ENCODE measurements at regions not wholly inside any gene's neighbourhood (a gene's known extent, or its start where the extent isn't known, plus 50 kb on each side); places are given as distances from the start of the nearest gene placed in this dataset.
"Not testable (repeated sequence)": the region's sequence is repeated elsewhere in the genome, so short reads cannot be mapped to it uniquely, and the experiment has no call there.

DNA sequence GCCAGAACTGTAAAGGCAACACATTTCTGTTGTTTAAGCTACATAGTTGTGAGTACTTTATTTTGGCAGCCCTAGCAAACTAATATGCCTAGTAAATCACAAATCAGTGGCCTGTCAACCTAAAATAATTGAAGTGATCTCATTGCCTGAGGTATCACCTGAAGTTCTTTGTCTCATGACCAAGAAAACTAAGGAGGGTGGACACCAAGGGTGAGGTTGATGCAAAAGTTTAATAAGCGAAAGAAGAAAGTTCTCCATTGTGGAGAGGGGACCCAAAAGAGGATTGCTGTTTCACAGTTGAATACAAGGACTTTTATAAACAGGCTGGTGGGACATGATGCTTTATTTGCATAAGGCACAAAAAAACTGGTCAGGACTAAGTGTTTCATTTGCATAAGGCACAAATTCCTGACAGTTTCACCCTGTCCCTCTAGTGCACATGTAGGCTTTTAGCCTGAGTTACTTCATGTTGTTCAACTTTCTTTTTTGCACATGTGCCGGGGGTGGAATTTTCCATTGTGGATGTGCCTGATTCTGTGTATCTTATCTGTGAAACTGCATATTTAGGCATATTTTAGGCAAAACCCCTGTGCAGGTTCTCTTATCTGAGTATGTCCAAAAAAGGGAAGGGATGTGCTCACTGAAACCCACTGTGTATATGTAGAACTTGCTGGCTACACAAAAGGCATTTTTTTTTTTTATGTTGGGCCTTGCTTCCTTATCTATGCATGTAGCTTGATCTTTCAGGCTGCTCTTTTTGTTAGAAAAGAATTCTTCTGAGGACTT lies 108.6 kb upstream of the RAI14 start:
- Mint-ChIP-seq H3K4me3 (no peak overlapping the region), H3K9me3 (peaks cover 18% of the 10 kb centered on the region), H3K36me3 (ENCODE audit: low read depth) (no peaks in the 10 kb centered on the region), H3K4me1 (ENCODE audit: low read depth) (no peaks in the 10 kb centered on the region), H3K27me3 (ENCODE audit: low read depth) (no peaks in the 10 kb centered on the region), H3K27ac (no peak overlapping the region)
- no peak for DNase-seq (ENCODE audit: low spot score)

GRCh38 chr5:34548086-34548403 lies 108.1 kb upstream of the RAI14 start:
- DNase-seq (ENCODE audit: low spot score), result no peak
- no peaks in the 10 kb centered on the region for H3K4me1 Mint-ChIP-seq (ENCODE audit: low read depth)
- no peak overlapping the region for H3K27ac Mint-ChIP-seq
- no peaks in the 10 kb centered on the region for H3K36me3 Mint-ChIP-seq (ENCODE audit: low read depth)
- H3K4me3 Mint-ChIP-seq, result no peak overlapping the region
- no peaks in the 10 kb centered on the region for H3K27me3 Mint-ChIP-seq (ENCODE audit: low read depth)
- peaks cover 18% of the 10 kb centered on the region for H3K9me3 Mint-ChIP-seq

DNA sequence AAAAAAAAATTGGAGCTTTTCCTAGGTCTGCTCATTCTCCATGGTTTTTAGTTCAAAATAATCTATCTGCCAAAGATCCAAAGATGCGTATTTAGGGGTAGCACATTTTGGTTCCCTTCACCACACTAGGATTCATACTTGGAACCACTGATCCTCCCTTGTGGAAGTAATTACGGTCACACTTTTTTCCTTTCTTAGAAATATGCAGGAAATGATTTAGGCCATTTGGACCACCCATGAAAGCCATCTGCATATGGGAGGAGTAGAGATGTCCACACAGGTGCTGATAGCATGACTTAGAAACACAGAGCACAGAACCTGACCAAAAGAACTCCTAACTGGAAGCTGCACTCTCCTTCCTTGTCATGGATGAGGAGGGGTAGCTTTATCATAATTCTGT lies 105.9 kb upstream of the RAI14 start:
- H3K9me3 Mint-ChIP-seq, result peaks cover 10% of the 10 kb centered on the region
- no peak overlapping the region for H3K27ac Mint-ChIP-seq
- H3K4me3 Mint-ChIP-seq, result no peak overlapping the region
- no peaks in the 10 kb centered on the region for H3K4me1 Mint-ChIP-seq (ENCODE audit: low read depth)
- H3K36me3 Mint-ChIP-seq (ENCODE audit: low read depth), result no peaks in the 10 kb centered on the region
- no peaks in the 10 kb centered on the region for H3K27me3 Mint-ChIP-seq (ENCODE audit: low read depth)
- DNase-seq (ENCODE audit: low spot score), result no peak

DNA sequence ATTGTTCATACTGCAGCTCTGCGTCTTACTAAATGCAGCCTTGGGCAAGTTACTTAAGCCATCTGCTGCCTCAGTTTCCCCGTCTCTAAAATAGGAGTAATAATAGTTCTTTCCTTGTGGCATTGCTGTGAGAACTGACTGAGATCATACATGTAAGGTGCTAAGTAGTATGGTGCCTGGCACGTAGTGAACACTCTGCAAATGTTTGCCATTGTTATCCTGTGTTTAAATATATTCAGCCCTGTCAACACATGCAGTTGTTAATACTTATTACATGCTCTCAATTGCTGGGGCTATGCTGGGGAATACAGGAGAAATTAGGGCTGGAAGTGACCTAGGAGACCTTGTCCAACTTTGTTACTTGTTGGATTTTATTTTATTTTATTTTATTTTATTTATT lies 105.2 kb upstream of the RAI14 start:
- Mint-ChIP-seq H3K27me3 (ENCODE audit: low read depth) (no peaks in the 10 kb centered on the region), H3K36me3 (ENCODE audit: low read depth) (no peaks in the 10 kb centered on the region), H3K27ac (no peak overlapping the region)

DNA sequence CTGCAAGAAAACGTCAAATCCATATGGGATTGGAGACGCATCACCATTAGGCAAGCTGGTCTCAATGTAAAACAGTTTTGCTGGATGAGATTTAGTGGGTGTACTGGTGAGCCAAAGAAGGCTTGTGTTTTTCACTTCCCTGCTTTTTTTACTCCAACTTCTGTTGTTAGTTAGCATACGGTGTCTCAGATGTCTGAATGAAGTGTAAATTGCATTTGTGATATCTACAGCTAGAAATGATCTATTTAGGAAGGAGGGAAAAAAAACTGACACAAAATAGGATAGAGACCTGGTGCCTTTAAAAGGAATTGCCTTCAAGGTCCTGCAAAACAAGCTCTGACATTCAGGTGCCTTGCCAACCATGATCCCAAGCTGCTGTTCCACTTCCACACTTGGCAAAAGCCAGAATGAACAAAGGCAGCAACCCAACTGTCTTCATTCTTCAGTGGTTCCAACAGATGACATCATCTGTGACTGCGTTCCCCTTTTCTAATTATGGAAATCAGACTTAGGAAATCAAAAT lies 104.2 kb upstream of the RAI14 start:
- Mint-ChIP-seq H3K36me3 (ENCODE audit: low read depth) (no peaks in the 10 kb centered on the region), H3K27ac (no peak overlapping the region), H3K4me3 (no peak overlapping the region), H3K9me3 (peaks cover 2% of the 10 kb centered on the region), H3K27me3 (ENCODE audit: low read depth) (no peaks in the 10 kb centered on the region), H3K4me1 (ENCODE audit: low read depth) (no peaks in the 10 kb centered on the region)
- DNase-seq (ENCODE audit: low spot score), result no peak

More for the DNA sequence above, 105.2 kb upstream of the RAI14 start:
- H3K4me1 Mint-ChIP-seq (ENCODE audit: low read depth), result no peaks in the 10 kb centered on the region
- no peak for DNase-seq (ENCODE audit: low spot score)
- peaks cover 8% of the 10 kb centered on the region for H3K9me3 Mint-ChIP-seq
- no peak overlapping the region for H3K4me3 Mint-ChIP-seq

GRCh38 chr5:34552686-34553085 lies 103.4 kb upstream of the RAI14 start:
- no peak overlapping the region for H3K4me3 Mint-ChIP-seq
- no peaks in the 10 kb centered on the region for H3K4me1 Mint-ChIP-seq (ENCODE audit: low read depth)
- H3K27ac Mint-ChIP-seq, result no peak overlapping the region
- H3K36me3 Mint-ChIP-seq (ENCODE audit: low read depth), result no peaks in the 10 kb centered on the region
- H3K9me3 Mint-ChIP-seq, result no peaks in the 10 kb centered on the region
- no peaks in the 10 kb centered on the region for H3K27me3 Mint-ChIP-seq (ENCODE audit: low read depth)
- DNase-seq (ENCODE audit: low spot score), result no peak

- no peaks in the 10 kb centered on the region for H3K4me1 Mint-ChIP-seq (ENCODE audit: low read depth)
- DNase-seq (ENCODE audit: low spot score), result no peak
- H3K27ac Mint-ChIP-seq, result no peak overlapping the region
- H3K9me3 Mint-ChIP-seq, result no peaks in the 10 kb centered on the region
- no peaks in the 10 kb centered on the region for H3K27me3 Mint-ChIP-seq (ENCODE audit: low read depth)
- H3K36me3 Mint-ChIP-seq (ENCODE audit: low read depth), result no peaks in the 10 kb centered on the region
- no peak overlapping the region for H3K4me3 Mint-ChIP-seq
These were observed 102.5 kb upstream of the RAI14 start for GRCh38 chr5:34553581-34553980.

DNA sequence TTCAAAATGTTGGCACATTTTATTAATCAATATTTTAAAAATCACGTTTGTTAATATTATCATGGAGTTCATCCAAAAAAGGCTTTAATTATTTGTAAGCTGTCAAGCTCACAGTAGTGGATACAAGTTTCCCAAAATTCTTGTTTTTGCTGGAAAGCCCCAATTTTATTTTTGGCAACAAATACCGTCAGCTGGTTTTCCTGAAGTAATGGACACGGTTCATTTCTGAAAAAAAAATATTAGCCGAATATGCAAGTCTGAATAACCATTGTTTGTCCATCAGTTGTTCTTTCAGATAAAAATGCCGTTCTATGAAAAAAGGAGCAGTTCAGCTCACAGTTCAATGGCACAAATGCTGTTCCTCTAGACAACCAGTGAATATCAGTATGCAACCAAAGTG lies 101.5 kb upstream of the RAI14 start:
- Mint-ChIP-seq H3K9me3 (no peaks in the 10 kb centered on the region), H3K27ac (no peak overlapping the region), H3K4me3 (no peak overlapping the region), H3K36me3 (ENCODE audit: low read depth) (no peaks in the 10 kb centered on the region), H3K27me3 (ENCODE audit: low read depth) (no peaks in the 10 kb centered on the region), H3K4me1 (ENCODE audit: low read depth) (no peaks in the 10 kb centered on the region)
- DNase-seq (ENCODE audit: low spot score), result no peak

DNA sequence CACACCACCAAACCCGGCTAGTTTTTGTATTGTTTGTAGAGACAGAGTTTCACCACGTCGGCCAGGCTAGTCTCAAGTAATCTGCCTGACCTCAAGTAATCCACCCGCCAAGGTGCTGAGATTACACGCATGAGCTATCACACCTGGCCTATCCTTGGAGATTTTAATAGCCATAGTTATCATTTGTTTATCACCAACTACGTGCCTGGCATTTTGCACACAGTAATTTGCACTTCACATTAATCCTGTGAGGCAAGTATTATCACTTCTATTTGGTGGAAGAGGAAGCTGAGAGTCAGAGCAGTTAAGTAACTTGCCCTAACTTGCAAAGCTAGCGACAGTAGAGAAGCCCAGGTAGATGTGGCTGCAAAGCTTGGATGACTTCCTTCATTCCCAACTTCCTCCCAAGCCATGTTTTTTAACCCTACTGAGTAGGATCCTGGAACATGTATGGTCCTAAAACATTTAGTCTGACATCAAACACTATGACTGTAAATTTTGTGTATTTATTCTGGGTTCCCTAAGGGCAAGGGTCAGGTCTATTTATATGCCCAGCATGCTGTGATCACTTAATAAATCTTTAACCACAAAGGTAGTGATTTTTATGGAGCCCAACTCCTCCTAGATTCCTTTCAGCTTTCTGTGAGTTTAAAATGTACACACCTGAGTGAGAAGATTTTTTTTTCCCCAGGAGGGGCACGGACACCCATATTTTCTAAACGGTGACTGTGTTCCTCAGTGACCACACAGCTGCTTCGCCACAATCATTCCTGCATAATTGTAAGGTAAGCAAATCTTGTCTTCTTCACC lies 100.2 kb upstream of the RAI14 start:
- H3K9me3 Mint-ChIP-seq, result no peaks in the 10 kb centered on the region

GRCh38 chr5:34556509-34556782 lies 99.7 kb upstream of the RAI14 start:
- Mint-ChIP-seq H3K36me3 (ENCODE audit: low read depth) (no peaks in the 10 kb centered on the region), H3K4me3 (no peak overlapping the region), H3K27ac (no peak overlapping the region), H3K4me1 (ENCODE audit: low read depth) (no peaks in the 10 kb centered on the region), H3K27me3 (ENCODE audit: low read depth) (no peaks in the 10 kb centered on the region), H3K9me3 (no peaks in the 10 kb centered on the region)
- no peak for DNase-seq (ENCODE audit: low spot score)

More for the DNA sequence above, 100.2 kb upstream of the RAI14 start:
- Mint-ChIP-seq H3K27me3 (ENCODE audit: low read depth) (no peaks in the 10 kb centered on the region), H3K4me1 (ENCODE audit: low read depth) (no peaks in the 10 kb centered on the region), H3K36me3 (ENCODE audit: low read depth) (no peaks in the 10 kb centered on the region), H3K4me3 (no peak overlapping the region), H3K27ac (no peak overlapping the region)
- DNase-seq (ENCODE audit: low spot score), result no peak

- H3K36me3 Mint-ChIP-seq (ENCODE audit: low read depth); H3K9me3 Mint-ChIP-seq; H3K4me1 Mint-ChIP-seq (ENCODE audit: low read depth); DNase-seq (ENCODE audit: low spot score); H3K4me3 Mint-ChIP-seq; H3K27me3 Mint-ChIP-seq (ENCODE audit: low read depth); H3K27ac Mint-ChIP-seq: not testable (repeated sequence)
These were observed 94.5 kb upstream of the RAI14 start for GRCh38 chr5:34561581-34561980.

GRCh38 chr5:34562791-34563190 lies 93.3 kb upstream of the RAI14 start:
- Mint-ChIP-seq H3K4me1 (ENCODE audit: low read depth) (no peaks in the 10 kb centered on the region), H3K36me3 (ENCODE audit: low read depth) (no peaks in the 10 kb centered on the region), H3K27ac (no peak overlapping the region), H3K9me3 (no peaks in the 10 kb centered on the region), H3K27me3 (ENCODE audit: low read depth) (no peaks in the 10 kb centered on the region), H3K4me3 (no peak overlapping the region)
- DNase-seq (ENCODE audit: low spot score), result no peak

- H3K9me3 Mint-ChIP-seq, result no peaks in the 10 kb centered on the region
- DNase-seq (ENCODE audit: low spot score), result no peak
- no peaks in the 10 kb centered on the region for H3K4me1 Mint-ChIP-seq (ENCODE audit: low read depth)
- no peak overlapping the region for H3K27ac Mint-ChIP-seq
- no peaks in the 10 kb centered on the region for H3K36me3 Mint-ChIP-seq (ENCODE audit: low read depth)
- H3K4me3 Mint-ChIP-seq, result no peak overlapping the region
- H3K27me3 Mint-ChIP-seq (ENCODE audit: low read depth), result no peaks in the 10 kb centered on the region
These were observed 92.9 kb upstream of the RAI14 start for GRCh38 chr5:34563269-34563668.

DNA sequence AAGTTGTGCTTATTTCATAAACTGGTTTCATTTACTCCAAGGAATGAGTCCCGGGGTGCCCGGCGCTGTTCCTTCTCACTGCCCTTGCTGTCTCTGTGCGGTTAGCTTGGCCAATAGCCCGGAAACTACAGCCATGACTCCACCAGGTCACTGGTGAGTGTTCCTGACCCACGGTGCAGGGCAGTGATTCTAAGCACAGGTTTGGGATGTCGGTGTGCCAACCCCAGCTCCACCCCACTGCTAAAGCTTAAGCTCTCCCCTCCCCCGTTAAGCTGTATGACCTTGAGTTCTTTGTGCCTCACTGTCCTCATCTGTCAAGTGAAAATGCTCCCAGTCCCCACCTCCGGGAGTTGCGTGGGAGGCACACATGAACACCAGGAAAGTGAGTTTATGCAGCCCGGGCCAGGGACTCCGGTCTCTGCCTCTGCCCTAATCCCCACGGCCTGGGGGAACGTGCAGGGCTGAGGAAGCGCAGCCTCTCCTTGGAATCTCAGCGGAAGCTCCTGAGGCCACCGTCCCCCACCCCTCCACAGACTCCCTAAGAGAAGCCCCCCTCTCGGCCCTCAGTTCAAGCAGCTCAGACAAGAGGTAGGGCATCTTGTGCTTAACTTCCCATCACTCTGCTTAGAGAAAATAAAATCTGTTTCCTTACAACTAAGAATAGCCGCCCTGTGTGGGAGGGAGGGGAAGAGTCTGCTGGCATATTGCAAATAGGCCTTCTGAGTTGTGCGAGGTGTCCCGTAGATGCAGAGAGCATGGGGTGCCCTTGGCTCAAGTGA lies 92.0 kb upstream of the RAI14 start:
- H3K4me3 Mint-ChIP-seq, result no peak overlapping the region
- no peaks in the 10 kb centered on the region for H3K27me3 Mint-ChIP-seq (ENCODE audit: low read depth)
- no peaks in the 10 kb centered on the region for H3K4me1 Mint-ChIP-seq (ENCODE audit: low read depth)
- no peak for DNase-seq (ENCODE audit: low spot score)
- H3K9me3 Mint-ChIP-seq, result no peaks in the 10 kb centered on the region
- no peak overlapping the region for H3K27ac Mint-ChIP-seq
- no peaks in the 10 kb centered on the region for H3K36me3 Mint-ChIP-seq (ENCODE audit: low read depth)

Measured in T-helper 2 cell treated with Interferon-gamma antibody and Interleukin-4, amounts not matched to agents 5 μg/mL and 100 μg/mL, for 36 hours (primary cell).